H1 (cell line): ENCODE measurements at regions not wholly inside any gene's neighbourhood (a gene's known extent, or its start where the extent isn't known, plus 50 kb on each side); places are given as distances from the start of the nearest gene placed in this dataset.

Experiments used
- CEBPB ChIP-seq: IDR thresholded peaks from 2 replicates; pipeline ENCODE4 v1.6.1; 2012; ENCODE audit warnings: low read depth, low read length
- CHD1 ChIP-seq: IDR thresholded peaks from 2 replicates; pipeline ENCODE4 v1.6.1; 2012; ENCODE audit warnings: low read depth, low read length, improper control_type of control experiment
- HDAC6 ChIP-seq: IDR thresholded peaks from one replicate; pipeline ENCODE4 v1.7.1; 2012; ENCODE audit warnings: low read depth, mild to moderate bottlenecking, inconsistent platforms, low read length, moderate library complexity
- KDM4A ChIP-seq: IDR thresholded peaks from one replicate; pipeline ENCODE4 v1.7.1; 2012; ENCODE audit warnings: low read depth, mild to moderate bottlenecking, moderate library complexity, low read length, inconsistent platforms; ENCODE audit not compliant: severe bottlenecking
- RFX5 ChIP-seq: IDR thresholded peaks from 2 replicates; pipeline ENCODE4 v1.6.1; 2011; ENCODE audit warnings: low read depth, low read length, improper control_type of control experiment, borderline replicate concordance
- SAP30 ChIP-seq: fragments of 300-600 bp; sonication (generic); IDR thresholded peaks from 2 replicates; pipeline ENCODE4 v1.7.1; 2012; ENCODE audit warnings: low read length, moderate library complexity, mild to moderate bottlenecking, inconsistent platforms; ENCODE audit not compliant: insufficient read depth, insufficient replicate concordance
- SP1 ChIP-seq: IDR thresholded peaks from 2 replicates; pipeline ENCODE4 v1.6.1; 2011; ENCODE audit warnings: low read depth, low read length
- SP4 ChIP-seq: IDR thresholded peaks from 2 replicates; pipeline ENCODE4 v1.6.1; 2012; ENCODE audit warnings: low read length, inconsistent platforms
- SRF ChIP-seq: IDR thresholded peaks from 2 replicates; pipeline ENCODE4 v1.6.1; 2011; ENCODE audit warnings: mild to moderate bottlenecking, low read depth, low read length, moderate library complexity
- TAF1 ChIP-seq: IDR thresholded peaks from 2 replicates; pipeline ENCODE4 v1.6.1; 2011; ENCODE audit warnings: mild to moderate bottlenecking, low read depth, low read length
- TCF12 ChIP-seq: IDR thresholded peaks from 2 replicates; pipeline ENCODE4 v1.6.1; 2011; ENCODE audit warnings: low read depth, mild to moderate bottlenecking, low read length

DNA sequence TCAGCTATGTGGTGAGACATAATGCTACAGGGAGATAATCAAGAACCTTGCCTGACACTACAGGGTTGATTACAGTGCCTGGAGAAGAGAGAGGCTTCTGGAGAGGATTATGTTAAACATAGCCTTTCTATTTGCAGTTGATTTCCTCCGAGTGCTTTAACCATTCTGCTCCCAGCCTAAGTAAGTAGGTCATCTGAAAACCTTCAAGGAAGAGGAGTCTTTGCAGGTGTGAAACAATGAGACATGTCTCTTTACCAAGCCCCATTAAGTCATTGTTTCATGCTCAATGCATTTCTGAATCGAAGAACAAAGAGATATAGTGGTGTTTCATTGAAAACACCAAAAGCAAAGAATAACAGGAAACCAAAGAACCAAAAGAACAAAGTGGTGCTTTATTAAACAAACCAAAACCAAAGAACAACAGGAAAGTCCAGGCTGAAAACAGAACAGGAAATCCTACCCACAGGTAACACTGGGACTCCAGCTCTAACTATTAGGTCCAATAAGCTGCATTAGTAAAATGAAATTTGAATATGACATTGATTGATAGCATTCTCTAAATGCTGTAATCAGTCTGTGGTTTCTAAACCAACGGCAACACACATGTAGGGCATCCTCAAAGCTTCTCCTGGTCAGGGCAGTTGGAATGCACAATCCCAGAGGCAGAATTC, 113.3 kb upstream of the SPATA31D4 start (continued):
- no peak for TF ChIP-seq RFX5
- no peak for TF ChIP-seq KDM4A
- no peak for TF ChIP-seq SP4
- no peak for TF ChIP-seq CEBPB
- no peak for TF ChIP-seq SRF
- no peak for TF ChIP-seq SP1
- TF ChIP-seq SAP30, result no peak
- no peak for TF ChIP-seq TCF12
- TF ChIP-seq HDAC6, result no peak
- TF ChIP-seq CHD1, result no peak
- no peak for TF ChIP-seq TAF1
- TF ChIP-seq, all 59 proteins: peak for 0
